ENCODE measurements at regions not wholly inside any gene's neighbourhood (a gene's known extent, or its start where the extent isn't known, plus 50 kb on each side); places are given as distances from the start of the nearest gene placed in this dataset.

DNA sequence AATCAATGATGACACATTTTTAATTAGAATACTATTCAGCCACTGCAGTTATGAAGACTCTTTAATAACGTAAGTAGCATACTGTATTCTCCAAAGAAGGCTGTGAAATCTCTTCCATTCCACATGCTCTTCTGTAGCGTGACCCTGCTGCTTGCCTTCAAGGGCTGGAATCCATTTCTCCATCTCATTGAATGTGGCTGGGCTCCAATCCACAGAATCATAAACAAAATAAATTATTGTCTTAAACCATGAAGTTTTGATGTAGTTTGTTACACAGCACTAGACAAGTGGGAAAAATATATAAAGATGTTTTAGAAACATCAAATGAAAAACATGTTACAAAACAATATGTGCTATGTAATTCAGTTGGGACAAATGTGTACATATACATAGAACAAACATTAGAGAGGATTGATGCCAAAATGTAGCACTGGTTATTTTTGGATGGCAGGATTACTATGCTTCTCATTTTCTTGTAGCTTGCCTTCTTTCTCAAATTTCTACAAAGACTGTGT, 410.8 kb upstream of the PODXL start:
- intact Hi-C loops (cut with DNase I): no loop called here
- ATAC-seq (no peak), DNase-seq (no peak)
- H3K36me3 ChIP-seq: no peaks in the 10 kb centered on the region
- WGBS (ENCODE audit: insufficient coverage, low coverage, low lambda C conversion rate, missing lambda C conversion rate): 45% methylated on average over 2 of the region's 2 CpGs
- no peaks in the 10 kb centered on the region for H3K9me3 ChIP-seq
- TF ChIP-seq, protein P1, sequence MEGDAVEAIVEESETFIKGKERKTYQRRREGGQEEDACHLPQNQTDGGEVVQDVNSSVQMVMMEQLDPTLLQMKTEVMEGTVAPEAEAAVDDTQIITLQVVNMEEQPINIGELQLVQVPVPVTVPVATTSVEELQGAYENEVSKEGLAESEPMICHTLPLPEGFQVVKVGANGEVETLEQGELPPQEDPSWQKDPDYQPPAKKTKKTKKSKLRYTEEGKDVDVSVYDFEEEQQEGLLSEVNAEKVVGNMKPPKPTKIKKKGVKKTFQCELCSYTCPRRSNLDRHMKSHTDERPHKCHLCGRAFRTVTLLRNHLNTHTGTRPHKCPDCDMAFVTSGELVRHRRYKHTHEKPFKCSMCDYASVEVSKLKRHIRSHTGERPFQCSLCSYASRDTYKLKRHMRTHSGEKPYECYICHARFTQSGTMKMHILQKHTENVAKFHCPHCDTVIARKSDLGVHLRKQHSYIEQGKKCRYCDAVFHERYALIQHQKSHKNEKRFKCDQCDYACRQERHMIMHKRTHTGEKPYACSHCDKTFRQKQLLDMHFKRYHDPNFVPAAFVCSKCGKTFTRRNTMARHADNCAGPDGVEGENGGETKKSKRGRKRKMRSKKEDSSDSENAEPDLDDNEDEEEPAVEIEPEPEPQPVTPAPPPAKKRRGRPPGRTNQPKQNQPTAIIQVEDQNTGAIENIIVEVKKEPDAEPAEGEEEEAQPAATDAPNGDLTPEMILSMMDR (IDR thresholded peaks at IDR 0.05): no peak
- no peak for TF ChIP-seq POLR2A (IDR thresholded peaks at IDR 0.05)
- no peaks in the 10 kb centered on the region for H3K27me3 ChIP-seq
- no peak overlapping the region for H3K27ac ChIP-seq
- H3K4me3 ChIP-seq: no peak overlapping the region
- no peaks in the 10 kb centered on the region for H3K4me1 ChIP-seq

DNA sequence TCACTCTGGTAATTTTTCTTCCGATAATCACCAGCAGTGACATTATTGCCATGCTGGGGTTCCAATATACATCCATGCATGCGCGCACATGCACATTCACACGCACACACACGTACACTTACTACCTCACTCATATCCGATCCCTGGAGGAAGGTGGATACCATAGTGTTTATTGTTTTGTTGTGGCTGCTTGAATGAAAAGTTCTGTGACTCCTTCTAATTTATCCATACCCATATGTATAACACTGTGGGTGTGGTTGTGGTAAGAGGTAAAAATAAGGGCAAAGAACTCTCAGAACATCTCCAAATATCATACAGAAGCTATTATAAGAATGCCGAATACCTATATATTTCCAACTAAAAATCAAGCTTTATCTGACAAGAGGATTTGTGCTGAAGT, 407.8 kb upstream of the PODXL start:
- intact Hi-C loops (cut with DNase I): no loop called here
- WGBS (ENCODE audit: insufficient coverage, low coverage, low lambda C conversion rate, missing lambda C conversion rate): 89% methylated on average over 7 of the region's 7 CpGs
- no peaks in the 10 kb centered on the region for H3K9me3 ChIP-seq
- H3K4me1 ChIP-seq: no peaks in the 10 kb centered on the region
- ATAC-seq (no peak), DNase-seq (no peak)
- no peak overlapping the region for H3K4me3 ChIP-seq
- no peaks in the 10 kb centered on the region for H3K36me3 ChIP-seq
- H3K27me3 ChIP-seq: no peaks in the 10 kb centered on the region
- H3K27ac ChIP-seq: no peak overlapping the region
- no peak for TF ChIP-seq POLR2A (IDR thresholded peaks at IDR 0.05)
- TF ChIP-seq, protein P1 (IDR thresholded peaks at IDR 0.05): no peak

DNA sequence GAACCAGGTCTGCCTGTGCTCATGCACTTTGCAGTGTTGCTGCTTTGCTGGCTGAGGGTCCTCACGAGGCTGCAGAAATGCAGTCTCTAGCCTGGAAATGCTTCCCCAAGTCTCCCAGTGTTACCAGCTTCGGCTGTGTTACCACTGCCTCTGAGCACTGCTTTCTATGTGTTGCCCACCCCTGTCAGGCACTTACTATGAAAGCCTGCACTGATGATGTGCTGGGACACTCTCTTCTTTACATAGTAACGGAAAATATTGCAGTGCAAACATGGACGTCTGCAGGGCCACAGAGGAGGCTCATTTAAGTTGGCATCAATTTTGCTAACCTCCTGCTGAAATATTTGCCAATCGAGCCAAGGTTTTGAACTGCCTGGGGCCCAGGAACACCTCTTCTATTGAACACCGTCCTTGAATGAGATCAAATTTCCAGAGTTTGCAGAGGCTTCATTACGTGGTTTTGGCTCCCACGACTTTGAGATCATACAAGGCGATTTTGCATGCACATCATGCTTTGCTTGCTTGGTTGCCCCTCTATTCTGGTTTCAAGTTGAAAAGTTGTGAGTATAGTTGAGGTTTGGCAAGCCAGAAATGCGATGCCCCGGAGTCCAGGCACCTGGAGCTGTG, 404.7 kb upstream of the PODXL start:
- Histone ChIP-seq H3K36me3 (no peaks in the 10 kb centered on the region), H3K27me3 (no peaks in the 10 kb centered on the region), H3K27ac (no peak overlapping the region), H3K4me3 (no peak overlapping the region), H3K4me1 (no peaks in the 10 kb centered on the region), H3K9me3 (no peaks in the 10 kb centered on the region)
- intact Hi-C loops (cut with DNase I): no loop called here
- ATAC-seq: no peak
- WGBS (ENCODE audit: insufficient coverage, low coverage, low lambda C conversion rate, missing lambda C conversion rate): 41% methylated on average over 9 of the region's 11 CpGs
- TF ChIP-seq POLR2A (IDR thresholded peaks at IDR 0.05): no peak
- TF ChIP-seq, protein P1 (IDR thresholded peaks at IDR 0.05): no peak
- DNase-seq: no peak

DNA sequence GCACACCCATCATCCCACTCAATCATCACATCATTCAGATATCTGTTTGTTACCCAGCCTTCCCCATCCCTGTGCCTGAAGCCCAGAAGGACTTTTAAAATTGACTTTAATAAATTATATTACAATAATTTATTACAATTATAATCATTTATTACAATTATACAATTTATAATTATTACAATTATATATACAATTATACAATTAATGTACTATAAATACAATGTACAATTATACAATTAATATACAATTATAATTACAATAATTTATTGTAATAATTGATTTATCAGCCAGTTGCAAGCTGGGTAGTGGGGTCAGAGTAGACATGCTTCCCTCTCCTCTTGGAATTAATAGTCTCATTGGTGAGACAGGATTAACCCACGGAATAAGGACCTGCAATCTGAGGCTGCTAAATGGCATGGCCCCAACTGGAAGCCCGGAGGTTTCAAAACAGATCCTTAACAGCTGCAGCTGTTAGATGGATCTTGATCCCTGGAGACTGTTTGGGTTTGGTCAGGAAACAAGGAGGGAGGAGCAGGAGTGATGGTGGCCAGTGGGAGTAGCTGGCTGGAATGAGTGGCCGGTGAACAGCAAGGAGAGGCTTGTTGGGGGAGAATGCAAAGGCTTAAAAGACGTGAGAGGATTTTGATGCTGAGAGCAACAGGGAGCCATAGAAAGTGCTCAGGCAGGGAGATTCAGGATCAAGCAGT, 402.8 kb upstream of the PODXL start:
- ATAC-seq: no peak
- no peaks in the 10 kb centered on the region for H3K27me3 ChIP-seq

More for the DNA sequence above, 402.8 kb upstream of the PODXL start:
- intact Hi-C loops (cut with DNase I): no loop called here
- Histone ChIP-seq H3K36me3 (no peaks in the 10 kb centered on the region), H3K4me1 (no peaks in the 10 kb centered on the region), H3K9me3 (no peaks in the 10 kb centered on the region), H3K4me3 (no peak overlapping the region), H3K27ac (no peak overlapping the region)
- WGBS (ENCODE audit: insufficient coverage, low coverage, low lambda C conversion rate, missing lambda C conversion rate): 37% methylated on average over 4 of the region's 4 CpGs
- TF ChIP-seq POLR2A (IDR thresholded peaks at IDR 0.05): no peak
- TF ChIP-seq, protein P1 (IDR thresholded peaks at IDR 0.05): no peak
- DNase-seq: no peak

All from right lobe of liver (tissue), 6 donors.